H1 (cell line): ENCODE measurements at regions not wholly inside any gene's neighbourhood (a gene's known extent, or its start where the extent isn't known, plus 50 kb on each side); places are given as distances from the start of the nearest gene placed in this dataset.

ENCODE experiments used
- ATF2 ChIP-seq: IDR thresholded peaks from 2 replicates; pipeline ENCODE4 v1.6.1; 2012; ENCODE audit warnings: low read length, inconsistent platforms
- CREB1 ChIP-seq: IDR thresholded peaks from 2 replicates; pipeline ENCODE4 v1.6.1; 2012; ENCODE audit warnings: inconsistent platforms
- RNF2 ChIP-seq: fragments of 200-900, 300-1000 bp; sonication (generic); IDR thresholded peaks from 2 replicates; pipeline ENCODE4 v1.7.1; 2016; ENCODE audit warnings: borderline replicate concordance, low read depth, mild to moderate bottlenecking, antibody characterized with exemption, low read length; ENCODE audit not compliant: poor library complexity, severe bottlenecking; ENCODE audit errors: missing control alignments

GRCh38 chr5:60436518-60436917, 263.4 kb downstream of the DEPDC1B start (continued):
- TF ChIP-seq RNF2: no peak
- TF ChIP-seq CREB1: no peak
- no peak for TF ChIP-seq ATF2
